Right lung (tissue), 2 donors: ENCODE measurements at regions not wholly inside any gene's neighbourhood (a gene's known extent, or its start where the extent isn't known, plus 50 kb on each side); places are given as distances from the start of the nearest gene placed in this dataset.
A peak's percentile ranks its signal among the peaks of the same experiment; 100 is the strongest.
"Not testable (repeated sequence)": the region's sequence is repeated elsewhere in the genome, so short reads cannot be mapped to it uniquely, and the experiment has no call there.

ENCODE experiments used
- DNase-seq, 2 donors: peaks; one replicate each; pipeline ENCODE4 v3.0.0-alpha.2; 2013

DNA sequence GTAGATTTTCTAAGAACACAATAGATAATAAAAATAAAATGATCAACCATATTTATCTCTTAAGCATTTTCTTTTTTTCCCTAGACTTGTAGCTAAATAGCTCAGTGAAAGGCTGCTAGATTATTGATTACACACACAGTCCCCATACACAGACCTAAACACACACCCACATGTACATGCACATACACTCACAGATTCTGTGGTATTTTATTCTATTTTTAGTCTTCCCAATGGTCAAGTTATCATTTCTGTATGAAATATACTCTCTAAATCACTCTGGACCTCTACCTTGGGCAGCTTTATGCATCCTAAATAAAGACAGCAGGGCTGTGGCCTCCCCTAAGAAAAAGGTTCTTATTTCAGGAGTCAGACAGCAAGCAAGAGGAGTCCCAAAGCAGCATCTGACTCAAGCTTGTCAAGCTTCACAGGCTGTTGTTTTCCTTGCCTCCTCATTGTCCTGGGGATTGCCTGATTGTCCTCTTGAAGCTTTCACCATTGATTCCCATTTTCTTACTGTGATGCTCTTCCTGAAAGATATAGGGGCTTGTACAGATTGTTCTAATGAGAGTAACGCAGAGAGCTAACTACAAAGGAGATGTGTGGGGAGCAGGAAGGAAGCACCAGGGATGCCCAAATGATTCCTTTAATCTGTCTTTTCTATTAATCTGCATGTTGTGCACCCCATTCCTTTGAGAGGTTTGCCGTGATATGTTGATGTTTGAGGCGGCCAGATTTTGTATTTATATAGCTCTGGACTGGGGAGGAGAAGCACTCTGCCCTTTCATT is 986.5 kb downstream of the PCDH17 start:
- no peak for DNase-seq

DNA sequence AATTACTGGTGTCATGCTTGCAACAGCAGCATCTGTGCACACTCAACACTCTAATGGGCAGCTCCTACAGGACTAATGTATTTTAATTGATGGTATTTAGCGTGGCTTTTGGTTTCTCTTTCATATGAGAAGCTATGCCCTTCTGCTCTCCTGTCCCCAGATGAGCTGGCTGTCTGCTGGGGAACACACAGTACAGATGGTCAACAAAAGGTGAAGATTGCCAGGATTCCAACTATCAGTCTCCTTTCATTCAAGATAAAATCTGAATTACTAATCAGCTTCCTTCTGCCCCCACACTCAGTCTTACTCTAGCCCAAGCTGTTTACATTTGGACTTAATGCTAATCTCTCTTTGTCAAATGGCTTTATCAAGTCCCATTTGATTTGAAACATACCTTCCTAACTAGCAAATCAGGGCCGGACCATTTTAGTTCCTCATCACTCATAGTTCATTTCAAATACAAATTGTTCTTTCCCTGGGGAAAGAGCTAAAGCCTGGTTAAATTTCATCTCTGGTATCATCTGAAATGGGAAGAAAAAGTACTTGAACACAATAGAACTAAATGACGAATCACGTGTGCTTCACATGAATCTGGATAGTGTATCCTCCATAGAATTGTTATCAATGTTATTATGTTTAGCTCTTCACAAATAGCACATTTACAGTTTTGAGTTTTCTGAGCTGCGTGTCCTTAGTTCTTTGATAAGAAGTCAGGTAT is 988.0 kb downstream of the PCDH17 start:
- no peak for DNase-seq

DNA sequence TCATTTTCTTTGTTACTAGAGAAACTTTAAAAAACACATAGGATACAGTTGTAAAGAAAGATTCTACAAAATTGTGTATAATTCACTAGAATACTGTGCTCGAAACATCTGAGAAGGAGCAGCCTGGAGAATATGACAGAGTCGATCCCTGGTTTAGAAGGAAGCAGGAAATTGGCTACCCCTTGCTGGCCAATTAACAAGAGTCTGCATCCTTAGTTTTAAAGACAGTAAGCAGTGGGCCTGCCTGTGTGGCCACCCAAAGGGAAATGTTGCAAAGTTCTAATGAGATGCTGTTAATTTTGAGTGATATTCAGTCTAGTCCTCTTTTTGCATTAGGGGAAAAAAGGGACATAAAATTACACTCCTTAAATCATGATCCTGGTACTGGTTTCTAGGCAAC is 988.6 kb downstream of the PCDH17 start:
- DNase-seq: no peak

DNA sequence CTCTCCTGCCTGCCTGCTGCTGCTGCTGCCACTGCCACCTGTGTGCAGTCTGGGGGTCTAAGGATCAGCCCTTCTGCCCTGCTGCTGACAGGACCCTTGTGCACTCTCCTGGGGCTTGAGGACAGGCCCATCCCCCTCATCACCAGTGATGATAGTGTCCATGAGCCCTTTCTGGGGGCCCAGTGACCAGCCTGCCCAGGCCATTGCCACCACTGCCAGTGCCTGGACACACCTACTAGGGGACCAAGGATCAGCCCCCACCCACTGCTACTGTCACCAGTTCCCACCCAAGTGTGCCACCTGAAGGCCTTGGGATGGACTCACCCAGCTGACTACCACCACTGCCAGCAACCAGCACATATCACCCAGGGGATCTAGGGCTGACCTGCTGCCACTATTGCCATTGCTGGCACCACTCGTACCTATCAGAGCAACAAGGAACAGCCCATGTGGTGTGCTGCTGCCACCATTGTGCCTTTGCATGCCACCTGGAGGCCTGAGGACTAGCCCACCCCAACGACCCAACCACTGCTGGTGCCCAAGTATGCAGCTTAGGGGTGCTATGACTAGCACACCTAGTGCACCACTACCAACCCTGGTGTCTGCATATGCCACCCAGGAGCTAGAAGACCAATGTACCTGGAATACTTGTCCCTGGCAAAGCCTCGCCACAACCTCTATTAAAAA is 994.3 kb downstream of the PCDH17 start:
- no peak for DNase-seq

DNA sequence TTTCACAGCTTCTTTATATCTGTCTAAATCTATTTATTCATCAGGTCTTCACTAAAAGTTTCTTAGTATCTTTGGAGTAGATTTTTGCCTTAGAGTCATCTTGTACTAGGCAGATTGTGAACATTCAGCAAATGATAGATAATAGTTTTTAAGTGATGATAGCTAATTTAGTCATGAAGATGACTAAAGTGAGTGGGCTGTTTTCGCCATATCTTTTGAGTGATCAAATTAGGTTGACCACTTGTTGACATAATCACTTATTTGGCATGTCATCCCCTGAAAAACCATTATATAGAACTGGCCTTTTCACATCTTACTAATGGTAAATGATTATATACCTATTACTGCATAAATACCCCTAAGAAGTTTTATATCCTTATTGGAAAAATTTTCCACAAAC is 999.2 kb downstream of the PCDH17 start:
- no peak for DNase-seq

DNA sequence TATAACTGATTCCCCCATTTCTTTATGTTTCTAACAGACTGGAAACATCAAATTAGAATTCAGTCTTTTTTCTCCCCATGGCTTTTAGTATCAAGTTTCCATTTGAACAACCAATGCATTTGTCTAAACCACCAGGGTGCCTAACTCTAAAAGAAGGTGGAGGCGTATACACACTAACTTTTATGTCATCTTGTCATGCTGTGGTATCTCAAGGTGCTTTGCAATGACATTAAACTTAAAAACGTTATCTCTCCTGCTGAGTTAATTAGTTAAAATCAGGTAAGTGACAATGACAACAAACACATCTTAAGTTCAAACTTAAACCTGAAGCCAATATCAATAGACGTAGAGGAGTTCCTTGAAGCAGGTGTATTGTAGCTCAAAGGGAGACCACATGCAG is 1001.7 kb downstream of the PCDH17 start:
- DNase-seq: no peak

DNA sequence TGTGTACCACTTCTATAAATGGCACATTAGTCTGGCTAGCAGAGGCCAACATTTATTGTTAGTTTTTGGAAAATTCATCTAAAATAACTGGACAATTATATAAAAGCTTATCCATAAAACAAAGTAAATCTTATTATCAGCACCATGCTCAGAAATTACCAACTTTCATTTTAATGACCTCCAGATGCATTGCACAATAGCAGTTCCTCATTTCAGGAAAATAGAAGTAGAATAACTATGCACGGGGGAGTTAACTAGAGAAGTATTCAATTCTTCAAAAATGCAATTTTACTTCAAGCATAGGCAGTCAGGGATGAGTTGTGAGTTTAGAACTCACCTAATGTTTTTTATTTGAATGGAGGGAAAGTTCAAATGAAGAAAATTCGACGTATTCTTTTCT is 1023.5 kb downstream of the PCDH17 start:
- no peak for DNase-seq

DNA sequence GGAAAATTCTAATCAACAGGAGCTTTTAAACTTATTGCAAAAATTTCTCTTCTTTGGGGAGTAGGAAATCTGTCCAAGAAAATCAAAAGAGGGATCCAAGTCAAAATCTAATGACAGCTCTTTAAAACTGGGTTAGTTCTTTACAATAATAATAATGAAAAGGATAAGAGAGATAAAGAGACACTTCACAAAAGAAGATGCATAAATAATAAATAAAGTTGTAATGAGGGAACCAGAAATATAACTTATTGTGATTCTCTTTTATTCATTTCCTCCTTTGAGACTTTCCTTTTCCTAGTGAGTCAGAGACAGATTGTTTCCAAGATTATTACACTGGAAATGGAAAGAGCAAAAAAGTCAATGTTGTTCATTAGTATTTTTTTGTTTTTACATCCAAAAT is 1029.3 kb downstream of the PCDH17 start:
- DNase-seq: no peak

DNA sequence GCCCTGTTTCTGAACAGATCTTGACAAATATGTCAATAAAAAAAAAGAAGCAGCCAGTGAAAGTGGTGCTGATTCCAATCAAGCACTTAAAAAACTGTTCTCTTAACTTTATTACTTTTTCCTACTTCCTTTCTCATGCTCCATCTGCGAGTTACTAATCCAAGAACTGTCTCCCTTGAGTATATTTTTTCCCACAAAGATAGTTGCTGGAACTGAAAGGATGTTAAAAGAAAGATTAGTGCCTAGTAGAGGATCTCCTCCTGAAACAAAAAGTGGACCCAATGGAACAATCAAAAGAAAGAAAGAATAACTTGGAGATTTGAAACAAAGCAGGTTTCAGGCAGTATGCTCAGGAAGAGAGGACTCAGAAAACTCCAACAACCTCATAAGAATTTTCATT is 1034.8 kb downstream of the PCDH17 start:
- DNase-seq: no peak

DNA sequence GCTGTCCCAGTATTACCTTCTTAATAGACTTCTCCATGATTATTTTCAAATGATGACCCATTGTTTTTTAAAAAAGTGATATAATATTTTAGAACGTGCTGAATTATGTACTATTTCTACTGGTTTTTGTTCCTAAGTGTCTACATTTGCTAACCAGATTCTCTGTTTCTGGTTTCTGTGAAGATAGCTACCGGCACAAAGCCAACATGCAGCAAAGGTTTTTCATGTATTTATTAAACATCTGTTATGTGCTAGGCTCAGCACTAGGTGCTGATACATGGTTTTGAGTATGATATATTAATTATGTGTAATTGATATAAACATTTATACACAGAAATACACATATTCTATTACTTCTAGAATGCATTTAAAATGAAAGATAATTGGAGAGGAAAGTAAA is 1035.6 kb downstream of the PCDH17 start:
- no peak for DNase-seq

DNA sequence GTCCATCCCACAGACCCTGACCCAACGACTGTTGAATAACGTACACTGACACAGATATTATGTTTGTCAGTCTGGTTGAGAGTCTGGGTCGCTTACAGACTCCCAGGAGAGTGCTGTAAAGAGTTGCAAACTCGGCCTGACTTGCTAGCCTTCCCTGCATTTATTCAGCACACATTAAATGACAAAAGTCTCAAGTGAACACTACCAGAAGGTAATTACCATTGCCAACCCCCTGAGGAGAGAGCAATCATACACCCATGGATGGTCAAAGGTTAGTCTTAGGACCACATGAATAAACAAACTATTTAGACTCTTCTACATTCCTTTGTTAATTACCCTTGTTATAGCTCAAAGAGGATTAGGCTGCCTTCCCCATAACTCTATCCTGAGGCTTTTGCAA is 1048.6 kb downstream of the PCDH17 start:
- no peak for DNase-seq

DNA sequence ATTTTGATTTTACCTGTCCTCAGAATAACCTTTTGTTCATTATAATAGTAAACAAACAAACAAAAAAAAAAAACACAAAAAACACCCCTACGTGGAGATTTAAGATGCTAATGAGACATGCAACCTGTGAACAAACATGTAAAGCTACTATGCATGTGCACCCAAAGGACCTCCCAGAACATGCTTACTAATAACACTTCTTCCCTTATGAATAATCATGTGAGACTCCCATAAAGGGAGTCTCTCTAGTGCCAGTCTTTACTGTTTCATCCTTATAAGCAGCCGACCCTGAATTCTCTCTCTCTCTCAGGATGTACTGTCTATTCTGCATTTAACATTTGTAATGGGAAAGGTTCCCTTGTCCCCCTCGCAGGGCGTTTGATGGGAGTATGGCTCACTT is 1051.1 kb downstream of the PCDH17 start:
- DNase-seq: no peak

DNA sequence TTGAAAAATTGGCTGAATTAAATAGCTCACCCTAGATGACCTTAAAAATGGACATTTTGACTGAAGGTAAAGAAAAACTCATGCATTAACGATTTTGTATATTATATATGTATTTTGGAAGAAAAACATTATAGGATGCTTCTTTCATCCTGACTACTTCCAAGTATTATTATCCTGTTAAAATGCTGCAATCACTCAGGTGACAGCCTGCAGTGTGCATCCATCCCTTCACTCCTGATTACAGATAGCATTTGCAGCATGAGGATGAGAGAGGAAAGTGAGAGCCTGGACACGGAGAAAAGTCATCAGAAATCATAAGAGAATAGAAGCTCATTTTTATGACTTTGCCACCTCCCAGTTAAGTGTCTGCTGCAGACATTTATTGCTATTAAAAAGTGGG is 1055.6 kb downstream of the PCDH17 start:
- no peak for DNase-seq

DNA sequence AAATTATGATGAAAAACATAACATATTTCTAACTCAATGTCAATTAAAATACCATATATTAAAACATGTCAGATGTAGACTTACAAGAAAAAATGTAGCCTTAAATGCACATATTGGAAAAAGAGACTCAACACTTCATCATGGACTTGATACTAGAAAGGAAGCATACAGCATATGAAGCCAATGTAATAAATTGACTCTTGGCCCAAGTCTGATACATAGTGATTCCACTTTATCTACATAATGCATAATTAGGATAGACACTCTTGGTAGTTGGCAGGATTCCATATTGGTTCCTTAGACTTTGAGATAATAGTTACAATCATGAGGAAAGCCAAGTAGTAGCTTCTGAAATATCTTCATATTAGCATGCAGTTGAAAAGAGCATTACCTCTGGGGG is 1067.0 kb downstream of the PCDH17 start:
- peak in 1 of 2 donors; percentile 6 for DNase-seq

DNA sequence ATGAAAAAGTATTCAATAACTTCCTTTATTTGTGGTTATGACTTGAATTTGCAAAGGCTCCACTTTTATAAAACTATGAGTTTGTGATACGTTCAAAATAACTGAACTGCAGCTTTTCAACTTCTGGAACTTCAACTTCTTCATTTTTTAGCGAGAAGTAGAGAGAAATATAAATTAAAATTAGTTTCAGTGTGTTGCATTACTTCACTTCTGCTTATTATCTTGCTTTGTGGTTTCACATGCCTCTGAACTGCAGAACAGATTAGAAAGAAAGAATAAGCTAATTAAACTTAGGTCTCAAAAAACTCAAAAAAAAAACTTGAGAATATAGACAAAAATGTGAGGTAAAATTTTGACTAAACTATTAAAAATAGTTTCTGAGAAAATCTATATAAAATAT is 1073.4 kb downstream of the PCDH17 start:
- DNase-seq: no peak

DNA sequence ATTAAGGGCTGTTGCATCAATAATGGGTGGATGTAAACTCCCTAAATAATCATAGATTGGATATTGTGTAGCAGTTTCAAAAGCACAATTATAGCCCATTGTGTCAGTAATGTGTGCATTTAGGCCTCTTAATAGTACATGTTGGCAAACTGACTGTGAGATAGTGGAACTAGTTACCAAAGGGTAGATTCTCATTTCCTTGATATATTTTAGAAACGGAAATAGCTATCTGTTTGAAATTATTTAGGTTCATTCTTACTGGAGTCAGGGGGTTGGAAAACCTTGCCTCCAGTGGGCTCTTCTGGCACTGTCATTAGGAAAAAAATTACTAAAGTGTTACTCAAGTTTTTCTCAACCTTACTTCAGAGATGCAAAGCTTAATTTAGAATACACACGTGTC is 1074.9 kb downstream of the PCDH17 start:
- no peak for DNase-seq

DNA sequence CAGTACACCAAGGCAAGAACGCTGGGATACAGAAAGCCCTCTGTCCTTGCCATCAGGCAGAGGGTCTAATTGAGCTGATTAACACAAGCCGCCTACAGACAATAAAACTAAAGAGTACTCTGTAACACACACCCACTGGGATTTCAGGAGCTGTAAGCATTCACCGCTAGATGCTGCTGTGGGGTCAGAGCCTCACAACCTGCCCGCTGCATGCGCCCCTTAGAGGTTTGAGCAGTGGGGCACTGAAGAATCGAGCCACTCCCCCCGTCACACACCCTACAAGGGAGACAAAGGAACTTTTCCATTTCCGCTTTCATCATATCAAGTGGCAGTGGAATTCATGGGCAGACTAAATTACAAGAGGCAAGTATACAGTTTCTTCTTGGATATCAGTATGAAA is 1080.6 kb downstream of the PCDH17 start:
- no peak for DNase-seq

DNA sequence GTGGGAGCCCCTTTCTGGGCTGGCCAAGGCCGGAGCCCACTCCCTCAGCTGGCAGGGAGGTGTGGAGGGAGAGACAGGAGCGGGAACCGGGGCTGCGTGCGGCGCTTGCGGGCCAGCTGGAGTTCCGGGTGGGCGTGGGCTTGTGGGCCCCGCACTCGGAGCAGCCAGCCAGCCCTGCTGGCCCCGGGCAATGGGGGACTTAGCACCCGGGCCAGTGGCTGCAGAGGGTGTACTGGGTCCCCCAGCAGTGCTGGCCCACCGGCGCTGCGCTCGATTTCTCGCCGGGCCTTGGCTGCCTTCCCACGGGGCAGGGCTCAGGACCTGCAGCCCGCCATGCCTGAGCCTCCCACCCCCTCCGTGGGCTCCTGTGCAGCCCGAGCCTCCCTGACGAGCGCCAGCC is 1082.5 kb downstream of the PCDH17 start:
- DNase-seq: not testable (repeated sequence)

DNA sequence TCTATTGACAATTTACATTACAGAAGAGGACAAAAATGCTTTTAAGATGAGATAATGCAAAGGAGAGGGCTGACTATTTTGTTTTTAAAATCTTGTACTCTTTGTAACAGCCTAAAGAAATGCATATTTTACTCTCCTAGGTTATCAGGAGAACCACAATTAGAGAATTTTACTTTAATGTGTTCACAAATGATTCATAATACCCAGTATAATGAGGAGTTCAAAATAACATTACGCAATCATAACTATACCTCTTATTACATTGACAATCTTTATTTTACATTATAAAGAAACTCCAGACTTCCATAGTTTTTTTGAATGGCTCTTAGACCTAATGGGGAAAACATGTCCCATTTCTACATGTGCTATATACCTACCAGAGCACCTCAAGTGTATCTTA is 1089.7 kb downstream of the PCDH17 start:
- no peak for DNase-seq

DNA sequence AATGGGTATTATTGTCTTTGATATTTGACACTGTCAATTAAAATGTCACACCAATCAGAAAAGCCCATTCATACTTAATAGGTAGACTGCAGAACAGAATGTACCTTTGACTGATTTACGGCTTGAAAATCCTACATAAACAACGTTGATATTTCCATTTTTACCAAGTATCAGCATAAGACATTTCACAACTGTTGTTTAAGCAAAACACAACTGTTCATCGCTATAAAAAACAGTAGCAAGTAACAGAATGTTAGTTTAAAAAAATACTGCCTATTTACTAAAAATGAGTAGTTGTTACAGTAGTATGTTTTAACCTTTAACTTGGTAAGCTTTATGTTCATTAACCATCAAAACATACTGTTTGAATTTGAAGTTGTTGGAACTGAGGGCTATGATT is 1096.6 kb downstream of the PCDH17 start:
- DNase-seq: no peak

DNA sequence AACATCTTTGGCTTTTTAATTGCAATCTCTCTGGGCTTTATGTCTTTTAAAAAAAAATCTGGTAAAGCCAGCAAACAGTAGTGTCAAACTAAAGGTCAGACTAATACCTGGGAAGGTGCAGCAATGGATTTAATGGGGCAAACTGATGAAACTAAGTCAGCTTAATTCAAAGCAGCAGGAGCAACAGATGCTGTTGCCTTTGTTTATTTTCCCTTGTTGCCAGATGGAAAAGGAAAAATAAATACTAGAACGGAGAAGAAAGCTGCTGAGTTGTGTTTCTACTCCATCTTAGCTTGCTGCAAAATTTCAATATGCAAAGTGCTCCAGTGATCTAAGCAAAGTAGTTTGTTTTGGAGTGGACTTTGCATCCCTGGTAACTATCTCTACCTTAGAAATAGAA is 1097.8 kb downstream of the PCDH17 start:
- no peak for DNase-seq

DNA sequence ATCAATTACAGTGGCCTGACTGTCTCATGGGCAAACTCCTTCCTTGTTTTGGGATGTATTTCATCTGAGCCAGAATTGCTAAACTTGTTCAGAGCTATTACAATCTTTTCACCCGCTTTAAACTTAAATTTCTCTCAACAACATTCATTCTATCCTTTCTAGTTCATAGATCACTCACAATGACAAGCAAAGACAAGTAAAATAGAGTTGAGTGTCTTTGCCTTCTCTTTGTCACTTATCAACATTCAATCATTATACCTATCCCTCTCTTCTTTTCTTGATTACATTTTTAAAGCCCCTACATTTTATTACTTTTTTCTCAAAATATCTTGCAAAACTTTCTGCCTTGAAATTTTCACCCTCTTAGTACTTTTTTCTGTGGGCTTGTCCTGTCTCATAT is 1113.1 kb downstream of the PCDH17 start:
- DNase-seq: no peak

DNA sequence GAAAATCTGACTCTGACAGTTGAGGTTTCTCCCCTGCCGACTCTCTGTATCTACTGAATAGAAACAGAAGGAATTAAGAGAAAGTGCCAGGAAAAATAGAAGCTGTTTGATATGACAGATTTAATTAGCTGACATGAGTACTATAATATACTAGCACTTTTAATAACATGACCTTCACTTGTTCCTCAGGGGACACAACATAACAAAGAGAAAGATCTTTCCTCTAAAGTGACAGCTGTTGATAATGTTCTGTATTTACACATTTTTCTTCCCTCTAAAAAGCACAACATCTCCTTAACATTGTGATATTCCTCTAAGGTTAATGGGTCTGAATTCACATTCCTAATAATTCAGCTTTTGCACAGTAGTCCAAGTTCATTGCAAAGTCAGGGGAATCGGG is 1136.0 kb downstream of the PCDH17 start:
- peak in 1 of 2 donors; percentile 15 for DNase-seq
